Erythroblast (primary cell): ENCODE measurements at regions not wholly inside any gene's neighbourhood (a gene's known extent, or its start where the extent isn't known, plus 50 kb on each side); places are given as distances from the start of the nearest gene placed in this dataset.

Experiments used
- DNase-seq, 2 experiments: peaks; one replicate each; lab custom pipeline; 2025; lab: John Stamatoyannopoulos, UW
- GATA1 ChIP-seq: IDR thresholded peaks from 2 replicates; pipeline ENCODE4 v1.6.1; 2011; ENCODE audit warnings: low read depth, mild to moderate bottlenecking, control low read depth, low read length, moderate library complexity
- POLR2A ChIP-seq: IDR thresholded peaks from 2 replicates; pipeline ENCODE4 v1.6.1; 2011; ENCODE audit warnings: mild to moderate bottlenecking, low read length

- TF ChIP-seq GATA1 (no peak), POLR2A (no peak)
- DNase-seq: no peak
These were observed 157.7 kb upstream of the NECTIN1 start for GRCh38 chr11:119886667-119887230.

DNA sequence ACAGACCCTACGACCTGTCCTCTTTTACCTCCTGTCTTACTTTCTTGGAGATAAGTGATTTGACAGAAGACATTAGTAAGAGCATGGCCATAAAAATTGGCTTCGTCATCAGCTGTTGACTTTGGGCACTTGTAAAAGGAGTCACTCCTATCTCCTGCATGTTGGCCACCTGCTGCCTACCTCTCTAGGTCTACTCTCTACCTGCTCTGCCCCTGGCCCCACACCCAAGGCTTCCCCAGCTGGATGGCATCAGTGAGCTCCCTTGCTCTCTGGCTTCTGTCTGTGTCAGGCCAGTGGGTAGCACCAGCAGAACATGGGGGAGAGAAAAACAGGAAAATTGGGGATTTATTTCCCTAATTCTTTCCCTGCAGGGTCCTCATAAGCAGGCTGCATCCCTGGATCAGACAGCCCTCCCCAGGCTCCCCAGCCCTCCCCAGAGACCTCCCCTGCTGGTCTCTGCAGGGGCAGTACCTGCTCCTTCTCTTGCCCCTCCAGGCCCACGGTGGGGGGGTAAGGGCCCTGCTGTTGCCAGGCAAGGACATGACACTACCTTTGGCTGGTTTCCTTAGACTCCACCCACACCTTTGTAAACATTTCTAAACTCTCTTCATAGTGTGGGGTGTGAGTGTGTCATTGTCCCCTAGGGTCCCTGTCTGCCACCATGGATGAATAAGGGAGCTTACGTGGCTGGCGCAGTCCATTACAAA is 157.0 kb upstream of the NECTIN1 start:
- no peak for TF ChIP-seq GATA1
- no peak for TF ChIP-seq POLR2A
- DNase-seq: no peak

- no peak for DNase-seq
- TF ChIP-seq POLR2A (no peak), GATA1 (no peak)
These were observed 156.1 kb upstream of the NECTIN1 start for GRCh38 chr11:119885067-119885466.

- TF ChIP-seq GATA1: no peak
- no peak for TF ChIP-seq POLR2A
- DNase-seq: no peak
These were observed 153.3 kb upstream of the NECTIN1 start for GRCh38 chr11:119882316-119882715.

DNA sequence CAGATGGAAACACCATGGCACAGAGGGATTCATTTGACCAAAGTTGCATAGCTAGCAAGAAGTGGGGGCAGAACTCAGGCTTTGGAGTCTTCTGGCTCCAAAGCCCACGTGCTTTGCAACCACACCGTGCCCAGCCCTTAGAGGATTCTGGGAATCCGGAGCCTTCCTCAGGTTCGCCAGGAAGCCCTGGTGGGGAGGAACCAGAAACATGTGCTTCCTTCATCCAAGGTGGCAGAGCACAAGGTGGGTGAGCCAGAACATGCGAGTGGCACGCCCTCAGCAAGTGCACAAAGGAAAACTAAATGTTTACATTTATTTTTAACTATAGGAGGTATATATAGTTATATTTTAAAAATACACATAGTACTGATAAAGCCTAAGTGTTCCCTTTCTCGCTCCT is 151.9 kb upstream of the NECTIN1 start:
- DNase-seq: no peak
- TF ChIP-seq GATA1: no peak
- no peak for TF ChIP-seq POLR2A

DNA sequence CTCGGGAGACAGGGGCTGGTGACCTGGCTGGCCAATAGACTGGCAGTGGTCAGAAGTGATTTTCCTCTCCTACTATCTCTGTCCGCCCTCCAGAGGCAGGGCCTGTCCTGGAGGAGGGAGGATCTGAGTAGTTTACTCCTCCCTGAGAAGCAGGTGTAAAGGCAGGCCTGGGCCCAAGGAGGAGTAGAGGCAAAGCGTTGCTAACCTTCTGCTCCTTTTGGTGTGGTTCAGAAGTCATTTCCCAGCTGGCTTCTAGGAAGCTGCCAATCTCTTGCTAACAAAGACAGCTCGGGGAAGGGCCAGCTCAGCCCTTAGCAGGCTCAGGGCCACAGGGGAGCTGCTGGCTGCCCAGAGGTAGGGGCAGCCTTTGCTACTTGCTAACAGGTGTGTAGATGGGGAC is 151.1 kb upstream of the NECTIN1 start:
- TF ChIP-seq POLR2A (no peak), GATA1 (no peak)

GRCh38 chr11:119878990-119879389 is 150.0 kb upstream of the NECTIN1 start:
- TF ChIP-seq GATA1 (no peak), POLR2A (no peak)
- DNase-seq: no peak

More for the DNA sequence above, 151.1 kb upstream of the NECTIN1 start:
- DNase-seq: no peak

DNA sequence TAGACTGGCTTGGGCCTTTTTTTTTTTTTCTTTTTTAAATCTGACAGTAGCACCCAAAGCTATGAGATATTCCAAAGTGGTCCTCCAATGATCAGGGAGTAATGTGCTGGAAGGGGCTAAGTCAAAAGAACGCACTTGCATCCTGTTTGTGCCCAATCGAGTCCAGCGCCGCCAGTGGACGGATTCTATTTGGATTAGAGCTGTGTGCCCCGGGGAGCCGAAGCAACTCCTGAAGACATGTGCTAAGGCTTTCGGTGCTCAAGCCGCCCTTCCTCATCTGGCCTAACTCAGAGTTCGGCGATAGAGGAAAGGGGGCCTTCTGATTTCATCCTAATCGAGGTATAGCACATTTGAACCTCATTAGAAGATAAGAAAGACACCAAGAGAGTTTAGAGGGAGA is 147.8 kb upstream of the NECTIN1 start:
- no peak for DNase-seq
- no peak for TF ChIP-seq POLR2A
- no peak for TF ChIP-seq GATA1

GRCh38 chr11:119875841-119876600 is 147.0 kb upstream of the NECTIN1 start:
- TF ChIP-seq GATA1 (no peak), POLR2A (no peak)
- no peak for DNase-seq

GRCh38 chr11:119874660-119875238 is 145.7 kb upstream of the NECTIN1 start:
- DNase-seq: no peak
- TF ChIP-seq GATA1 (no peak), POLR2A (no peak)

DNA sequence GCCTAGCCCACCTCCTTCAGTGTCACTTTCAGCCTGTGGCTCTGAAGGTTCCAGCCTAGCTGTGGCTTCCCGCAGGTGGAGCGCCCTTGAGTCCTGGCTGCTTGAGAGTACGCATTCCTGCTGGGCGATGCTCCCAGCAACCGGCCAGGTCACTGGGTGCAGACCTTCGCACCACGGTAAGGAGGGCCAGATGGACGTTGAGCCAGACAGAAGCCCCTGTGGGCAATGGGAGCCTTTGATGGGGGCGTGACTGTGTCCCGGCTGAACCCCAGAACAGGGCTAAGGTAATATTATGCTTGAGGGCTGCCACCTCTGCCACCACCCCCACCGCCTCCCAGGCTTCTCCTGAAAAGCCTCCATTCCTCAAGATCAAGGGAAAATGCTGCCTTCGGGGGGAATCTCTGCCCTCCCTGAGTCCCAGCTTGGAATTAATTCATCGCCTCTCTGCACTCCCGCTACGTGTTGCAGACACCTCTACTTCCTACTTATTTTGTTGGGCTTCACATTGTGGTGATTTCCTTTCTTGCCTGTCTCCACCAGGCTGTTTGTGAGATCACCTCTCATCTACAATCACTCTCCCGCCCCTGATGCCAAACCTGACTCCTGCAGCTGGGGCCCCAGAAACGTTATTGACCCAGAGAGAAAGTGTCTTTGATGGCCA is 144.9 kb upstream of the NECTIN1 start:
- no peak for TF ChIP-seq GATA1
- TF ChIP-seq POLR2A: no peak
- DNase-seq: no peak

GRCh38 chr11:119872611-119873310 is 143.8 kb upstream of the NECTIN1 start:
- no peak for DNase-seq
- TF ChIP-seq GATA1 (no peak), POLR2A (no peak)

DNA sequence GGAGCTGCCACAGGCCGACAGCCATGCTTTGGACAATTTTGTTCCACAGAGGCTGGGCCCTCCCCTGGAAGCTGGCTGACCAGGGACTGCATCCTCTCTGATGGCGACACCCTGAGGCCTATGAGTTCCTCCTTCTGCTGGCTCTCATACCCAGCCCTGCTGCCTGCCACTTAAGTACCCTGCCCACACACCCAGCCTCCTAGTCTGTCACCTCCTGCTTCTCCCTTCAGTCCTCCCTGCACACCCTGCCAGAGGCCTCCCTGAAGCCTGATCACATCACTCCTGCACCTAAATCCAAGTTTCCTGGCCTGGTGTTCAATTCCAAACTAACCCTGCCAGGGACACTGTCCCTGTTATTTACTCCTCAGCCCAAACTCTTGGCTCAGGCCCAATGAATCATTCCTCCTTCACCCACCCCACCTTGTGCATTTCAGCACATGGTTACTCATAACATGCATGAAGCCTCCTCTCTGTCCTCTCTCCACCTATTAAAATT is 136.7 kb upstream of the NECTIN1 start:
- no peak for DNase-seq
- TF ChIP-seq GATA1: no peak
